Upper lobe of left lung (tissue), 6 donors: ENCODE measurements at regions not wholly inside any gene's neighbourhood (a gene's known extent, or its start where the extent isn't known, plus 50 kb on each side); places are given as distances from the start of the nearest gene placed in this dataset.

Source experiments
- ATAC-seq, 2 donors: fragments of 200-7000 bp; cut with Tn5 transposase; one replicate each; pipeline ENCODE4 v1.9.1; 2022; ENCODE audit warnings: mild to moderate bottlenecking in 2 of 2, moderate library complexity in 2 of 2; ENCODE audit not compliant: low FRiP score in 2 of 2
- DNase-seq, 2 donors: peaks; one replicate each; pipeline ENCODE4 v3.0.0-alpha.2; 2019 to 2020
- H3K27ac ChIP-seq, 4 donors: fragments of 200-600 bp; sonication (generic); one replicate each; pipeline ENCODE4 v1.5.1; 2016 to 2019
- H3K27me3 ChIP-seq, 4 donors: fragments of 200-600 bp; sonication (generic); one replicate each; pipeline ENCODE4 v1.5.1; 2017 to 2019
- H3K36me3 ChIP-seq, 4 donors: fragments of 200-600 bp; sonication (generic); one replicate each; pipeline ENCODE4 v1.5.1; 2016 to 2019
- H3K4me1 ChIP-seq, 4 donors: fragments of 200-600 bp; sonication (generic); one replicate each; pipeline ENCODE4 v1.5.1; 2018 to 2019
- H3K4me3 ChIP-seq, 4 donors: fragments of 200-600 bp; sonication (generic); one replicate each; pipeline ENCODE4 v1.5.1; 2017 to 2019; ENCODE audit warnings: mild to moderate bottlenecking in 2 of 4, moderate library complexity in 1 of 4
- H3K9me3 ChIP-seq, 4 donors: fragments of 200-600 bp; sonication (generic); one replicate each; pipeline ENCODE4 v1.5.1; 2018 to 2019
- EP300 ChIP-seq, 4 donors: sonication (generic); formaldehyde crosslinking; IDR thresholded peaks; one replicate each; pipeline ENCODE4 v1.5.1; 2017; ENCODE audit warnings: antibody characterized with exemption in 4 of 4, control low read depth in 2 of 4
- POLR2A ChIP-seq, 4 donors: fragments of 450-650 bp; IDR thresholded peaks; one replicate each; pipeline ENCODE4 v1.5.1; 2016 to 2017; ENCODE audit warnings: antibody characterized with exemption in 4 of 4, mild to moderate bottlenecking in 2 of 4
- POLR2AphosphoS5 ChIP-seq, 2 donors: sonication (generic); formaldehyde crosslinking; IDR thresholded peaks; one replicate each; pipeline ENCODE4 v1.5.1; 2017; ENCODE audit warnings: antibody characterized with exemption in 2 of 2
- WGBS, 2 donors: methylation state at CpG; one replicate each; pipeline ENCODE4 v1.1.5; 2017 to 2018; 5-methylcytosine and 5-hydroxymethylcytosine counted together
- TF ChIP-seq, protein P1 (sequence below), 6 experiments: fragments of 450-650 bp in 4 of 6; fragments of 200-600 bp in 2 of 6; sonication (generic) in 2 of 6; IDR thresholded peaks; one replicate each; pipeline ENCODE4 v1.5.1; 2016 to 2019; ENCODE audit warnings: antibody characterized with exemption in 6 of 6
- donor health status: DM: no; HTN: no; CAD: no; lungs with moderate emphysema.
- donor health status: DM: no; HTN: yes; CAD: no; lungs with severe emphysema.

DNA sequence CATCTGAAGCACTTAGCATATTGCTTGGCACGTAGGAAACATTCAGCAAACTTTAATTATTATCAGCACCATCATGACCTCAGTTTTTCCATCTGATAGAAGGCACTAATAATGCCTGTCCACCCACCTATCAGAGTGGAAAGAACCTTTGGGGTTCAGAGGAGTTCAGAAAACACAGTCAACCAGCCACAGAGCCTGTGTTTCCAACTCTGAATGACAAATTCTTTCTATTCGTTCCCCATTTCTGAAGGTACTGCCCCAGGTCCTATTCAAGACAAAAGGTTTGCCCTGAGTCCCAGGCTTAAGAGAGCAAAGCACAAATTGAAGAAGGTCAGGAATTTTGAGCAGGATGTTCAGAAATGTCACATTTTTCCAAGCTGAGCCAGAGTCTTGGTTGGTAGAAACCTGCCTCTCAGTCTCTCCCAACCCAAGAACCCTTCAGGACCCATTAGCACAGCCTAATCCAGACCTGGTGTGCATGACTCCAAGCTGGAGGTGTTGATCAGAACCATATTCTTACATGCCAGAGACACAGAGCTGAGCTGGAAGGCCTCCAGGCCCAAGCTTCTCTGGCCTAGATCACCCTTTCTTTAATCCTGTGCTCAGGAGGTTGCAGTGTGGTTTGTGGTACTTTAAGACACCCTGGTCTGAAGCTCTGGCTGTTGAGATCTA, 114.4 kb downstream of the TBX5 start:
- WGBS, 2 donors = 65 to 71% methylated on average over 2 of the region's 2 CpGs
- H3K4me3 ChIP-seq = no peak overlapping the region
- no peaks in the 10 kb centered on the region for H3K36me3 ChIP-seq
- DNase-seq (no peak), ATAC-seq (no peak)
- TF ChIP-seq EP300 (IDR thresholded peaks at IDR 0.05) (no peak), POLR2A (IDR thresholded peaks at IDR 0.05) (no peak), POLR2AphosphoS5 (IDR thresholded peaks at IDR 0.05) (no peak)
- TF ChIP-seq, protein P1, sequence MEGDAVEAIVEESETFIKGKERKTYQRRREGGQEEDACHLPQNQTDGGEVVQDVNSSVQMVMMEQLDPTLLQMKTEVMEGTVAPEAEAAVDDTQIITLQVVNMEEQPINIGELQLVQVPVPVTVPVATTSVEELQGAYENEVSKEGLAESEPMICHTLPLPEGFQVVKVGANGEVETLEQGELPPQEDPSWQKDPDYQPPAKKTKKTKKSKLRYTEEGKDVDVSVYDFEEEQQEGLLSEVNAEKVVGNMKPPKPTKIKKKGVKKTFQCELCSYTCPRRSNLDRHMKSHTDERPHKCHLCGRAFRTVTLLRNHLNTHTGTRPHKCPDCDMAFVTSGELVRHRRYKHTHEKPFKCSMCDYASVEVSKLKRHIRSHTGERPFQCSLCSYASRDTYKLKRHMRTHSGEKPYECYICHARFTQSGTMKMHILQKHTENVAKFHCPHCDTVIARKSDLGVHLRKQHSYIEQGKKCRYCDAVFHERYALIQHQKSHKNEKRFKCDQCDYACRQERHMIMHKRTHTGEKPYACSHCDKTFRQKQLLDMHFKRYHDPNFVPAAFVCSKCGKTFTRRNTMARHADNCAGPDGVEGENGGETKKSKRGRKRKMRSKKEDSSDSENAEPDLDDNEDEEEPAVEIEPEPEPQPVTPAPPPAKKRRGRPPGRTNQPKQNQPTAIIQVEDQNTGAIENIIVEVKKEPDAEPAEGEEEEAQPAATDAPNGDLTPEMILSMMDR (IDR thresholded peaks at IDR 0.05) = no peak
- no peaks in the 10 kb centered on the region for H3K4me1 ChIP-seq
- no peak overlapping the region for H3K27ac ChIP-seq
- peaks cover 0 to 12% (median 5%) of the 10 kb centered on the region in 4 donors for H3K9me3 ChIP-seq
- H3K27me3 ChIP-seq = no peaks in the 10 kb centered on the region

DNA sequence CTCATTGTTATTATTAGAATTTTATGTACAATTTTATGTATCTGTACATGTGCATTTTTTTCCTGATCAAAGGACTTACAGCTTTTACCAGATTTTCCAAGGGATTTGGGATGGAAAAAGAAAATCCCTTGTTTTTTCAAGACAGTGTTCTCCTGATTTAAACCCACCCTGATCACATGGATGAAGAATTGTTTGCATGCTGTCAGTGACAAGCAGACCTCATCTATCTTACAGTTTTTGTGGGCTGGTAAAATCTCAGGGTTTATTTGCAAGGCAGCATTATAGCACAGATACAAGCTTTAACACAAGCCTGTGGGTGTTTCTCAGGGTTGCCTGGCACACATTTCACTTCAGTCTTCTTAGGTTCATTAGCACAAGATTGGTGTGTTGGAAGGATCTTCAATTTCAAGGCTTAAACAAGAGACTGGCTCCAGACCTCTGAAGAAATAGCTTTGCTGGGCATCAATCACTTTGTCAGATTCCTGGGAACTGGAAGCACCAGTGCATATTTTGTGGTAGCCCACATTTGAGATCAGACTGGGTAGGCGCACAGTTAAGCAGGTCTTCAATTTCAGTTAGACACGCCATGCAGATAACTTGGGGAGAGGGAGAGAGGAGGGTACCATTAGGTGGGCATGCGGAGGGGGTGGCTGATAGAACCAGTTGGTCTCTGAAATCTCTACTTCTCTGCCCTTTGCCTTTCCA, 118.0 kb downstream of the TBX5 start:
- 28 to 41% methylated on average over 3 of the region's 3 CpGs for WGBS, 2 donors
- H3K27me3 ChIP-seq = no peaks in the 10 kb centered on the region

DNA sequence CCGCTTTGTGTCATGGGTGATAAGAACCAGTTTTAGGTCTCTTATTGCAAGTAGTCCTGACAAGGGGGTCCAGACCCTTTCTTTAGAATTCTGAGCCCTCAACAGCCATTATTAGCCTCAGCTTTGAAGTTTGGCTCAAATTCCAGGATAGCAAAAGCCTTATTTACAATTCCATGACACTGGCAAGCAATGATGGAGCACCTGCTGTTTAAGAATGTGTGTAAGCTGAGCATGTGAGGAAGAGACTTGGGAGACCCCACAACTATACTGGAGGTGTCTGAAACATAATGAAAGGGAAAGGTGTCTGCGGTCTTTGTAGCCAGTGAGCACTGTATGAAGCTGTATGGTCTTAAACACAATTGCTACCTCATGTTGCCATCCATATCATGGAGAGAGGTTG, 119.8 kb downstream of the TBX5 start:
- no peak for DNase-seq
- Histone ChIP-seq H3K9me3 (no peaks in the 10 kb centered on the region), H3K27me3 (no peaks in the 10 kb centered on the region), H3K4me1 (no peaks in the 10 kb centered on the region), H3K27ac (no peak overlapping the region), H3K4me3 (no peak overlapping the region), H3K36me3 (no peaks in the 10 kb centered on the region)
- WGBS, 2 donors = 42 to 64% methylated on average over 2 of the region's 2 CpGs
- no peak for ATAC-seq
- no peak for TF ChIP-seq POLR2A (IDR thresholded peaks at IDR 0.05)
- no peak for TF ChIP-seq POLR2AphosphoS5 (IDR thresholded peaks at IDR 0.05)
- TF ChIP-seq, protein P1 (IDR thresholded peaks at IDR 0.05) = no peak
- TF ChIP-seq EP300 (IDR thresholded peaks at IDR 0.05) = no peak

More for the DNA sequence above, 118.0 kb downstream of the TBX5 start:
- TF ChIP-seq EP300 (IDR thresholded peaks at IDR 0.05) = no peak
- TF ChIP-seq, protein P1 (IDR thresholded peaks at IDR 0.05) = no peak
- no peak for TF ChIP-seq POLR2AphosphoS5 (IDR thresholded peaks at IDR 0.05)
- no peak for TF ChIP-seq POLR2A (IDR thresholded peaks at IDR 0.05)
- DNase-seq = no peak
- no peaks in the 10 kb centered on the region for H3K36me3 ChIP-seq
- H3K4me1 ChIP-seq = no peaks in the 10 kb centered on the region
- no peak overlapping the region for H3K4me3 ChIP-seq
- no peak for ATAC-seq
- no peak overlapping the region for H3K27ac ChIP-seq
- H3K9me3 ChIP-seq = peaks cover 0 to 6% (median 3%) of the 10 kb centered on the region in 4 donors

DNA sequence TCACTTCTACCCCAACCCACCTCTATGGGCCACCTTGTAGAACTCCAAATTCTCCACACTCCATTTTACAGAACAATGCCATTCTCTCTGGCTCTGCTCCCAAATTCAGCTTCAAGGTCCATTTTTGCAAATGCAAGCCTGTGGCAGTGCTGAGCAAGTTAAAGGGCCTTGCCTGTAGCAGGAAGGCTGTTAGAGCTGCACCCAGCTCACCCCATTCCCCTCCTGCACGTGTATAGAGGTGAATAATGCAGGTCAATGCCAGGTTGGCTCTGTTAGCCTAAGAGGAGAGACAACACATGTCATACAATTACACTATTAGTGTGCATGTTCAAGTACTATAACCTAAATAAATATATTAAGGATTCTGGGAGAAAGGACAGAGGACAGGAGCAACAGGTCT, 120.4 kb downstream of the TBX5 start:
- DNase-seq (no peak), ATAC-seq (no peak)
- no peak for TF ChIP-seq POLR2AphosphoS5 (IDR thresholded peaks at IDR 0.05)
- no peak for TF ChIP-seq POLR2A (IDR thresholded peaks at IDR 0.05)
- TF ChIP-seq EP300 (IDR thresholded peaks at IDR 0.05) = no peak
- TF ChIP-seq, protein P1 (IDR thresholded peaks at IDR 0.05) = no peak
- no peaks in the 10 kb centered on the region for H3K9me3 ChIP-seq
- no peak overlapping the region for H3K27ac ChIP-seq
- no peaks in the 10 kb centered on the region for H3K36me3 ChIP-seq
- H3K27me3 ChIP-seq = no peaks in the 10 kb centered on the region
- WGBS, 2 donors = 24 to 33% methylated on average over 1 of the region's 1 CpG
- no peaks in the 10 kb centered on the region for H3K4me1 ChIP-seq
- H3K4me3 ChIP-seq = no peak overlapping the region
